C4-2B (cell line): ENCODE measurements at regions not wholly inside any gene's neighbourhood (a gene's known extent, or its start where the extent isn't known, plus 50 kb on each side); places are given as distances from the start of the nearest gene placed in this dataset.

ENCODE experiments used
- ZFX ChIP-seq: fragments of 450-650 bp; IDR thresholded peaks from 2 replicates; pipeline ENCODE4 v1.6.1; 2017
- TF ChIP-seq, protein P1 (sequence below): fragments of 450-650 bp; conservative IDR thresholded peaks from 2 replicates; pipeline ENCODE4 v1.5.1; 2017; ENCODE audit warnings: mild to moderate bottlenecking

DNA sequence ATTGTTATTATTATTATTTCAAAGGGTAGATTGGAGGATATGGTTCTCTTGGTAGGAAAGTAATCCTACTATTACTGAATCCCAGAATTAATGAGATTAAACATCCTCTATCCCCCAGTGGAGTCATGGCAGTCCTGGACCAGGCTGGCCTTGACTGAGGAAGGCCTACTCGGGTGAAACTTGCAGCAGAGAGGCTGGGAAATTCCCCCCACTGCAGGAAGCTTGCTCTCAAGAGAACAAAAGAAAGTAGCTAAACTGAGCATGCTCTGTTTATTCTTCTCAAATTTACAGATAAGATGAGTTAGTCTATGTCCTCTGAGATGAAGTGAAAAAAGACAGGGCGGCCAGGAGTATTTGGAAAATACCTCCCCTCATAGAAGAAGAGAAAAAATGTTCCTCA is 233.9 kb upstream of the RPS23 start:
- TF ChIP-seq, protein P1, sequence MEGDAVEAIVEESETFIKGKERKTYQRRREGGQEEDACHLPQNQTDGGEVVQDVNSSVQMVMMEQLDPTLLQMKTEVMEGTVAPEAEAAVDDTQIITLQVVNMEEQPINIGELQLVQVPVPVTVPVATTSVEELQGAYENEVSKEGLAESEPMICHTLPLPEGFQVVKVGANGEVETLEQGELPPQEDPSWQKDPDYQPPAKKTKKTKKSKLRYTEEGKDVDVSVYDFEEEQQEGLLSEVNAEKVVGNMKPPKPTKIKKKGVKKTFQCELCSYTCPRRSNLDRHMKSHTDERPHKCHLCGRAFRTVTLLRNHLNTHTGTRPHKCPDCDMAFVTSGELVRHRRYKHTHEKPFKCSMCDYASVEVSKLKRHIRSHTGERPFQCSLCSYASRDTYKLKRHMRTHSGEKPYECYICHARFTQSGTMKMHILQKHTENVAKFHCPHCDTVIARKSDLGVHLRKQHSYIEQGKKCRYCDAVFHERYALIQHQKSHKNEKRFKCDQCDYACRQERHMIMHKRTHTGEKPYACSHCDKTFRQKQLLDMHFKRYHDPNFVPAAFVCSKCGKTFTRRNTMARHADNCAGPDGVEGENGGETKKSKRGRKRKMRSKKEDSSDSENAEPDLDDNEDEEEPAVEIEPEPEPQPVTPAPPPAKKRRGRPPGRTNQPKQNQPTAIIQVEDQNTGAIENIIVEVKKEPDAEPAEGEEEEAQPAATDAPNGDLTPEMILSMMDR, result no peak
- TF ChIP-seq ZFX, result no peak
